DND-41 (cell line): ENCODE measurements at regions not wholly inside any gene's neighbourhood (a gene's known extent, or its start where the extent isn't known, plus 50 kb on each side); places are given as distances from the start of the nearest gene placed in this dataset.
A peak's percentile ranks its signal among the peaks of the same experiment; 100 is the strongest.

Experiments used
- ATAC-seq: fragments of 200-7000 bp; cut with Tn5 transposase; 3 replicates; pipeline ENCODE4 v1.9.1; 2021; ENCODE audit warnings: low read depth; ENCODE audit not compliant: insufficient read depth
- DNase-seq: peaks from one replicate; pipeline ENCODE4 v3.0.0-alpha.2; 2020
- H2AFZ ChIP-seq: 2 replicates; pipeline ENCODE4 v1.6.0; 2012; ENCODE audit warnings: low read depth, low read length
- H3K27ac ChIP-seq: 2 replicates; pipeline ENCODE4 v1.5.1; 2012; ENCODE audit warnings: low read length, inconsistent platforms
- H3K27me3 ChIP-seq: fragments of 200-600 bp; sonication (generic); 2 replicates; pipeline ENCODE4 v1.6.0; 2012; ENCODE audit warnings: low read length, mild to moderate bottlenecking, inconsistent platforms; ENCODE audit not compliant: insufficient read depth, poor library complexity
- H3K36me3 ChIP-seq: 2 replicates; pipeline ENCODE4 v1.5.1; 2012; ENCODE audit warnings: low read length, inconsistent platforms; ENCODE audit not compliant: insufficient read depth
- H3K4me1 ChIP-seq: 2 replicates; pipeline ENCODE4 v1.5.1; 2012; ENCODE audit warnings: mild to moderate bottlenecking, low read length; ENCODE audit not compliant: insufficient read depth
- H3K4me2 ChIP-seq: 2 replicates; pipeline ENCODE4 v1.6.0; 2012; ENCODE audit warnings: mild to moderate bottlenecking, moderate library complexity, low read length, inconsistent platforms; ENCODE audit not compliant: insufficient read depth
- H3K4me3 ChIP-seq, 2 experiments: fragments of 200-600 bp in 1 of 2; shearing (Covaris generic) in 1 of 2; 2 replicates each; pipeline ENCODE4 v1.5.1; 2012 to 2016; ENCODE audit warnings: inconsistent platforms in 2 of 2, low read length in 2 of 2, mild to moderate bottlenecking in 2 of 2, low read depth in 1 of 2, moderate library complexity in 1 of 2
- H3K79me2 ChIP-seq: 2 replicates; pipeline ENCODE4 v1.6.0; 2012; ENCODE audit warnings: low read length, inconsistent platforms; ENCODE audit not compliant: insufficient read depth
- H3K9ac ChIP-seq: 2 replicates; pipeline ENCODE4 v1.6.0; 2012; ENCODE audit warnings: low read depth, mild to moderate bottlenecking, inconsistent platforms, low read length, moderate library complexity
- H3K9me3 ChIP-seq: 2 replicates; pipeline ENCODE4 v1.5.1; 2012; ENCODE audit warnings: low read length, moderate library complexity, mild to moderate bottlenecking, inconsistent platforms; ENCODE audit not compliant: insufficient read depth, severe bottlenecking
- H4K20me1 ChIP-seq: 2 replicates; pipeline ENCODE4 v1.6.0; 2012; ENCODE audit warnings: low read length; ENCODE audit not compliant: insufficient read depth
- EZH2 ChIP-seq: IDR thresholded peaks from 3 replicates; pipeline ENCODE4 v1.6.1; 2012; ENCODE audit warnings: borderline replicate concordance, low read depth, mild to moderate bottlenecking, moderate library complexity, low read length, inconsistent platforms; ENCODE audit not compliant: severe bottlenecking
- TF ChIP-seq, protein P1 (sequence below): IDR thresholded peaks from 2 replicates; pipeline ENCODE4 v1.5.1; 2012; ENCODE audit warnings: borderline replicate concordance, low read length, moderate library complexity, mild to moderate bottlenecking; ENCODE audit not compliant: poor library complexity, severe bottlenecking; ENCODE audit errors: extremely low read depth

DNA sequence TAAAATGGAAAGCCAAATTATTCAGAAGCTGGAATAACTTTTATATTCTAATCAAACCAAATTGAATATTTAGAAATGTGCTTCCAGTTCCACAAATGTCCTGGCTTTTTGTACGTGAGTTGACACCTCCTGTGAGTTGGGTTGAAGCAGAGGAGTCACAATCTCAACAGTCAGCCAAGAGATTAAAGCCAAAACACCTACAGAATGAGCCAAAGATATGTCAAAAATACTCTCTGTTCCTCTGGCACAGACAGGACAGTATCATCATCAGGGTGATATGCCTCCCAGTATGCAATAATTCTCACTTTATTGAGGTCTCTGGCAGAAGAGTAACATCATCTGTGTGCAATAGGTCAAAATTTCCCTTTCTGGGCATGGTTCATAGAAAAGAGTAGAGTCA is 914.3 kb upstream of the AMELY start:
- no peaks in the 10 kb centered on the region for H3K27me3 ChIP-seq

DNA sequence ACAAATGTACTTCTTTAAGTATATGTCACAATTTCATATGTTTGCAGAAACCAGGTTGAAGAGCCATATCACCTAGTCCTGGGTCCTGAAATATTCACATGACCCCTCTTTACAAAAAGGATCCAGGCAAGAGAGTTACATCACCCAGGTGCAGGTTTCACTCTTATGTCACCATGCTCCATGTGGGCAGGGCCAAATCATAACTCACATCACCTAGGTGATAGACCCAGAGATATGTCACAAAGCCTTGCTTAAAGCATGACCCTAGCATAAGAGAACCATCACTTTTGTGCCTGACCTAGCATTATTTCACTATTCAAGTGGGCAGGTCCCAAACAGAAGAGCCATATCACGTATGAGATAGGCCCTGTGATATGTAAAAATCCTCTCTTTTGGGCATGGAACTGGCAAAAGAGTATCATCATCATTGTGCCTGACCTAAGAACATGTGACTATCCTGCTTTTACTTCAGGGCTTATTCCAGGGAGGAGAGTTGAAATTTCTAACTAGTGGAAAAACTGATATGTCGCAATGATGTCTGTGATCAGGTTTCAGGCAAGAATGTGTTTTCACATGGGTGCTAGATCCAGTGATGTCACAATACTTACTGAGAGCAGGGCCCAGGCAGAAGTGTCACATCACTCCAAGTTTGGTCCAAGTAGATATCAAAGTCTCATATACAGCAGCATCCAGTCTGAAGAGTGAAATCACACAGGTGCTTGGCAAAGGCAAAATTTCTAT is 909.9 kb upstream of the AMELY start:
- TF ChIP-seq, protein P1, sequence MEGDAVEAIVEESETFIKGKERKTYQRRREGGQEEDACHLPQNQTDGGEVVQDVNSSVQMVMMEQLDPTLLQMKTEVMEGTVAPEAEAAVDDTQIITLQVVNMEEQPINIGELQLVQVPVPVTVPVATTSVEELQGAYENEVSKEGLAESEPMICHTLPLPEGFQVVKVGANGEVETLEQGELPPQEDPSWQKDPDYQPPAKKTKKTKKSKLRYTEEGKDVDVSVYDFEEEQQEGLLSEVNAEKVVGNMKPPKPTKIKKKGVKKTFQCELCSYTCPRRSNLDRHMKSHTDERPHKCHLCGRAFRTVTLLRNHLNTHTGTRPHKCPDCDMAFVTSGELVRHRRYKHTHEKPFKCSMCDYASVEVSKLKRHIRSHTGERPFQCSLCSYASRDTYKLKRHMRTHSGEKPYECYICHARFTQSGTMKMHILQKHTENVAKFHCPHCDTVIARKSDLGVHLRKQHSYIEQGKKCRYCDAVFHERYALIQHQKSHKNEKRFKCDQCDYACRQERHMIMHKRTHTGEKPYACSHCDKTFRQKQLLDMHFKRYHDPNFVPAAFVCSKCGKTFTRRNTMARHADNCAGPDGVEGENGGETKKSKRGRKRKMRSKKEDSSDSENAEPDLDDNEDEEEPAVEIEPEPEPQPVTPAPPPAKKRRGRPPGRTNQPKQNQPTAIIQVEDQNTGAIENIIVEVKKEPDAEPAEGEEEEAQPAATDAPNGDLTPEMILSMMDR: no peak
- Histone ChIP-seq H3K79me2 (no peaks in the 10 kb centered on the region), H3K9me3 (no peaks in the 10 kb centered on the region), H3K9ac (no peak overlapping the region), H3K36me3 (no peaks in the 10 kb centered on the region), H3K27me3 (no peaks in the 10 kb centered on the region), H4K20me1 (no peaks in the 10 kb centered on the region), H2AFZ (no peak overlapping the region), H3K27ac (no peak overlapping the region), H3K4me3 (no peak overlapping the region), H3K4me1 (peaks cover 5% of the 10 kb centered on the region; the same call in 1 of the 2 replicates), H3K4me2 (no peak overlapping the region)
- DNase-seq (no peak), ATAC-seq (no peak)

More for the DNA sequence above, 914.3 kb upstream of the AMELY start:
- no peaks in the 10 kb centered on the region for H3K36me3 ChIP-seq
- ATAC-seq: no peak
- H3K79me2 ChIP-seq: no peaks in the 10 kb centered on the region
- no peak overlapping the region for H3K4me3 ChIP-seq
- TF ChIP-seq, protein P1: no peak
- TF ChIP-seq EZH2: no peak
- no peak overlapping the region for H3K27ac ChIP-seq
- no peak for DNase-seq
- H3K4me1 ChIP-seq: no peaks in the 10 kb centered on the region
- H3K9ac ChIP-seq: no peak overlapping the region
- H2AFZ ChIP-seq: no peak overlapping the region
- H4K20me1 ChIP-seq: no peaks in the 10 kb centered on the region
- H3K4me2 ChIP-seq: no peak overlapping the region
- H3K9me3 ChIP-seq: no peaks in the 10 kb centered on the region

DNA sequence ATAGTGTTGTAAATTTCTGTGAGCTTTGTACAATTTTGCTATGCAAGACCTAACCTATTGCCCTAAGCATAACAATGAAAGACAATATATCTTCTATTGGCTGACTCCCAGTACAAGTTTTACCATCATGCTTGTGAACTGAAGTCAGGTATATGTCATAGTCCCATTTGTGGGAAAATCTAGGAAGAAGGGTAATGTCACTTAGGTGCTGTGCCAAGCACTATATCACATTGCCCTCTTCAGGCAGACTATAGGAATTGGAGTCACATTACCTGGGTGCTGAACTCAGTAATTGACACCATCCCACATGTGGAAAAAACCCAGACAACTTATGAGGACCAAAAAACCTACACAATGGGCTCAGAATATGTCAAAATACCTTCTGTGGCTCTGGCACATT is 907.4 kb upstream of the AMELY start:
- Histone ChIP-seq H3K4me3 (no peak overlapping the region), H3K27ac (no peak overlapping the region), H3K4me1 (peaks cover 5% of the 10 kb centered on the region; the same call in 1 of the 2 replicates), H3K27me3 (no peaks in the 10 kb centered on the region), H3K4me2 (no peak overlapping the region), H4K20me1 (no peaks in the 10 kb centered on the region), H3K9ac (no peak overlapping the region), H3K9me3 (no peaks in the 10 kb centered on the region), H3K36me3 (no peaks in the 10 kb centered on the region), H3K79me2 (no peaks in the 10 kb centered on the region), H2AFZ (no peak overlapping the region)
- no peak for TF ChIP-seq EZH2
- TF ChIP-seq, protein P1: peak; percentile 56
- DNase-seq (no peak), ATAC-seq (no peak)
